ENCODE measurements at regions not wholly inside any gene's neighbourhood (a gene's known extent, or its start where the extent isn't known, plus 50 kb on each side); places are given as distances from the start of the nearest gene placed in this dataset.

DNA sequence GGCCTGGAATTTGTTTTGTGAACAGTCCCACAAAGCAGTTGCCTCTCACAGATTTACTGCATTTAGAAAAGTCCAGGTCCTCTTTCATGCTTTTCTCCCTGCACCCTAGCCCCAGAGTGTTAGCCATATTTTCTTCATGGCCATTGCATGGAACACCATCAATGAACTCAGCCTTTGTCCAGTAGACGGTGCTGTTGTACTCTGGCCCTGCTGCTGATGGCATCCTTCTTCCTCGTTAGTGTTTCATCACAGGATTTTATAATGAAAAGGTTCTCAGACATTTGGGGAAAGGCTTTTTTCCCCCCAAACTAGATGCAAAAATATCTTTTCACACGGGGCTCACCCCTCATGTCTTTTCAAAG lies 93.0 kb upstream of the SLC25A13 start:
- Histone ChIP-seq H2AFZ (ENCODE audit: low read depth, low read length) (no peak overlapping the region), H3K9me3 (ENCODE audit: low read length) (no peaks in the 10 kb centered on the region)

DNA sequence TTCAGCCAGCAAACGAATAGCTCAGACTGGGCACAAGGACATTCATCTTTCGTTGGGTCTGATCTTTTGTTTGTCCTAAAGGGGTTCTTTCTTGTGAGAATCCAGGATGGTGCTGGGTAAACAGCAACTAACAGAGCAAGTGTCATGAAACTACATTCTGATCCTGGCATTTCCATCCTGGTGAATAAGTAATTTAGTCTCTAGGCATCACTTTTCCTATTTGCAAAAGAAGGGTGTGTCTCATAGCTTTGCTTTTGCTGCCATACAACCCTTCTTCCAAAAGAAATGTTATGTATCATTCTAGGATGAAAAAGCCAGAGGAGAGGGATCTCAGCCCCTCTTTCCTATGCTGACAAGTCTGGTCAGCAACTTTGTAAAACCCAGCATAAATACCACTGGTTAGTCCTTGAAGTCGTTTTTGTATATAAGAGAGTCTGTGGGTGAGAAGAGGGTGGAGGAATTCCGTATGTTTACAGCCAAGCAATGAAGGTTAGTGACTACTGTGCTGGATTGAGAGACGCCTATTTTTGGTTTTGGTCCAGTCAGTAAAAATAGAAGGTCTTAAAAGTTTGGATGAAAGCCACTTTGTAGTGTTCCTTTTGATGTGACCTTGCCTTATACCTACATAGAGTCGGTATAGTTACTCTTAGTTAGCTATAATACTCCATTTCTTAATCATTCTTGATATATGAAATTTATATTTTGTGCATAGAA lies 88.4 kb upstream of the SLC25A13 start:
- Histone ChIP-seq H3K4me1 (ENCODE audit: insufficient read depth, low read length) (no peaks in the 10 kb centered on the region), H3K9me3 (ENCODE audit: low read length) (no peaks in the 10 kb centered on the region), H3K36me3 (ENCODE audit: insufficient read depth, low read length) (no peaks in the 10 kb centered on the region)

More for the DNA sequence above, 93.0 kb upstream of the SLC25A13 start:
- no peaks in the 10 kb centered on the region for H3K4me1 ChIP-seq (ENCODE audit: insufficient read depth, low read length)
- no peaks in the 10 kb centered on the region for H3K36me3 ChIP-seq (ENCODE audit: insufficient read depth, low read length)
- H3K27me3 ChIP-seq (ENCODE audit: insufficient read depth, low read length), result peaks cover 1% of the 10 kb centered on the region
- H3K4me3 ChIP-seq (ENCODE audit: low read length), result no peak overlapping the region

DNA sequence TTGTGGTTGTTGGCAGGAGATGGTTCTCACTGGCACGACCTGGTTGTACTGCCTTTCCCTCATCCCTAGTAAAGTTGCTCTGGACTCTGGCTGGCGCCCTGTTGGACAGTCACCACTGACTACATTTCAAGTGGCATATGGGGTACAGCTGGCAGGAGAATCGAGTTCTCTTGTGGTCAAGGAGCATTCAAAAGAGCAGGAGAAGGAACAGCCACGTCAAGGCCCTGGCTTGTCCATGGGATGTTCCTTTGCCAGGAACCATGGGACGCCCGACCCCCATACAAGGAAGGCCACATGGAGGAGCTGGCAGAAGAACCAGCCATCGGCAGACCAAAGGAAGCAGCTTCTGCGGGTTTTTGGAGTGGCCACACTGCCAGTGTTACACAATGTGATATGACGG lies 87.0 kb upstream of the SLC25A13 start:
- H2AFZ ChIP-seq (ENCODE audit: low read depth, low read length), result no peak overlapping the region
- no peaks in the 10 kb centered on the region for H3K9me3 ChIP-seq (ENCODE audit: low read length)
- H3K36me3 ChIP-seq (ENCODE audit: insufficient read depth, low read length), result no peaks in the 10 kb centered on the region

More for the DNA sequence above, 88.4 kb upstream of the SLC25A13 start:
- H2AFZ ChIP-seq (ENCODE audit: low read depth, low read length), result no peak overlapping the region
- no peak overlapping the region for H3K4me3 ChIP-seq (ENCODE audit: low read length)
- peaks cover 5% of the 10 kb centered on the region for H3K27me3 ChIP-seq (ENCODE audit: insufficient read depth, low read length)

DNA sequence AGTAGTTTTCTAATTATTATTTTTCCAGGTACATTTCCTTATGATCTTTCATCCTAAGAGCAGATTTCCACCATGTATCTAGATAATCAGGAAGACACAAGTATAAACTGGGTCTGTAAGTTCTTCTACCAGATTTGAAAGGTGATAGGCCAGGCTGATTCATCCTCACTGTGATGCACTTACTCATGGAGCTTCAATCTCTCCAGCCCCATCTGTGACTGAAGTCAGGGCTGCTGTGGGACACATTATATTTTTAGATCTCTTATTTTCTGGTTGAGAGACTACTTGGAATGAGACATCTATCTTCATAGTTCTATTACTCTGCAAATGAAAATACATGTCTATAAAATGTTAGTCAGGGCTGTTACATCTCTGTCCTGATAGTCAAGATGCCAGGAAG lies 85.5 kb upstream of the SLC25A13 start:
- Histone ChIP-seq H3K9me3 (ENCODE audit: low read length) (no peaks in the 10 kb centered on the region), H3K4me1 (ENCODE audit: insufficient read depth, low read length) (no peaks in the 10 kb centered on the region), H3K36me3 (ENCODE audit: insufficient read depth, low read length) (no peaks in the 10 kb centered on the region), H3K27me3 (ENCODE audit: insufficient read depth, low read length) (peaks cover 5% of the 10 kb centered on the region), H3K4me3 (ENCODE audit: low read length) (no peak overlapping the region), H2AFZ (ENCODE audit: low read depth, low read length) (no peak overlapping the region)

More for the DNA sequence above, 87.0 kb upstream of the SLC25A13 start:
- Histone ChIP-seq H3K4me3 (ENCODE audit: low read length) (no peak overlapping the region), H3K4me1 (ENCODE audit: insufficient read depth, low read length) (no peaks in the 10 kb centered on the region), H3K27me3 (ENCODE audit: insufficient read depth, low read length) (peaks cover 5% of the 10 kb centered on the region)

DNA sequence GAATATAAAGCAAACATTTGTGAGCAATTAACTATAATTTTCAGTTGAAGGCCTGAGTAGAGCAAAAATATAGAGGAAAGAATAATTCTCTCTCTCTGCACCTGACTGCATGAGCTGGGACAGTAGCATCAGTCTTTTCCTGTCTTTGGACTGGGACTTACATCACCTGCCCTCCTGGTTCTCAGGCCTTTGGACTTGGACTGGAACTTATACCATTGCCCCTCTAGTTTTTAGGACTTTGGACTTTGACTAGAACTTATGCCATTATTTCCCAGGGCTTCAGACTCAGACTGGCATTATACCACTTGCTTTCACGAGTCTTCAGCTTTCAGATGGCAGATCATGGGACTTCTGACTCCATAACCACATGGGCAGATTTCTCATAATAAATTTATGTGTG lies 81.0 kb upstream of the SLC25A13 start:
- H3K36me3 ChIP-seq (ENCODE audit: insufficient read depth, low read length), result no peaks in the 10 kb centered on the region
- H3K27me3 ChIP-seq (ENCODE audit: insufficient read depth, low read length), result peaks cover 2% of the 10 kb centered on the region
- no peaks in the 10 kb centered on the region for H3K9me3 ChIP-seq (ENCODE audit: low read length)
- H3K4me3 ChIP-seq (ENCODE audit: low read length), result no peak overlapping the region
- H3K4me1 ChIP-seq (ENCODE audit: insufficient read depth, low read length), result no peaks in the 10 kb centered on the region
- no peak overlapping the region for H2AFZ ChIP-seq (ENCODE audit: low read depth, low read length)

- Histone ChIP-seq H3K4me1 (ENCODE audit: insufficient read depth, low read length) (no peaks in the 10 kb centered on the region), H3K4me3 (ENCODE audit: low read length) (no peak overlapping the region), H3K9me3 (ENCODE audit: low read length) (no peaks in the 10 kb centered on the region), H3K27me3 (ENCODE audit: insufficient read depth, low read length) (no peaks in the 10 kb centered on the region), H3K36me3 (ENCODE audit: insufficient read depth, low read length) (no peaks in the 10 kb centered on the region), H2AFZ (ENCODE audit: low read depth, low read length) (no peak overlapping the region)
Measured at GRCh38 chr7:96401200-96401599, 79.3 kb upstream of the SLC25A13 start.

DNA sequence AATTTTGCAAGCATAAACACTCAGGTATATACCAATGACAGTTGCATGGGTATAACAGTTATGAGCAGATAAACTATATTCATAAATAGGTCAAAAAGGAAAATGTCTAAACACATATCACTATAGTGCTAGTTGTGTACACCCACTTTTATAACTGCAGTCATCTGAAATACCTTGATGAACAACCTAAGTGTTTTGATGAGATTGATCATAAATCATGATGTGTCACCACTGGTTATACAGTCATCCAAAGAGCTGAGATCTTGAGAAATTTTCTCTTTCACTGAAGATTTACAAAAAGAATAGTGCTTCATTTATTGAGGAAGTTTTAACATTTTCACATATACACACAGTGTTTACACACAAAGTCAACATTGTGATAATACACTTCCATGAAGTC lies 78.6 kb upstream of the SLC25A13 start:
- no peaks in the 10 kb centered on the region for H3K4me1 ChIP-seq (ENCODE audit: insufficient read depth, low read length)
- no peak overlapping the region for H3K4me3 ChIP-seq (ENCODE audit: low read length)
- H3K9me3 ChIP-seq (ENCODE audit: low read length), result no peaks in the 10 kb centered on the region
- no peak overlapping the region for H2AFZ ChIP-seq (ENCODE audit: low read depth, low read length)
- H3K36me3 ChIP-seq (ENCODE audit: insufficient read depth, low read length), result no peaks in the 10 kb centered on the region
- no peaks in the 10 kb centered on the region for H3K27me3 ChIP-seq (ENCODE audit: insufficient read depth, low read length)

DNA sequence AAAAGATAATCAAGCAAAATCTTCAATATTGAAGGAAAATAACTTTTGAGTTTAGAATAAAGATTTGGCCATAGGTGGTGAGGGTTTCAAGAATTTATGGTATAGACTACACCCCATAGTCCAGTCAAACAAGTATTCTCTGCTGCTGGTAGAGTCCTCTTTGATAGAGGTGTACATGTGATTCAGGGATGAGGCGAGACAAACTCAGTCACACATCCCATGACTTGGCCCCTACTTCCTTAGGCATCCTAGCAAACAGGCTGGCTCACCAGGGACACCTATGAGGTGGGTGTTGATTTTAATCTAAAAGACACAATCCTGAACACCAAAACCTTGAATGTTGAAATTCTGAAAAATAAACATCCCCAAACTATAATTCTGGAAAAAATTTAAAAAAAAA lies 78.1 kb upstream of the SLC25A13 start:
- H3K9me3 ChIP-seq (ENCODE audit: low read length), result no peaks in the 10 kb centered on the region
- H3K4me3 ChIP-seq (ENCODE audit: low read length), result no peak overlapping the region
- no peak overlapping the region for H2AFZ ChIP-seq (ENCODE audit: low read depth, low read length)
- H3K36me3 ChIP-seq (ENCODE audit: insufficient read depth, low read length), result no peaks in the 10 kb centered on the region
- H3K27me3 ChIP-seq (ENCODE audit: insufficient read depth, low read length), result no peaks in the 10 kb centered on the region
- no peaks in the 10 kb centered on the region for H3K4me1 ChIP-seq (ENCODE audit: insufficient read depth, low read length)

GRCh38 chr7:96397936-96398598 lies 76.2 kb upstream of the SLC25A13 start:
- H3K36me3 ChIP-seq (ENCODE audit: insufficient read depth, low read length), result no peaks in the 10 kb centered on the region
- no peak overlapping the region for H3K4me3 ChIP-seq (ENCODE audit: low read length)
- H3K9me3 ChIP-seq (ENCODE audit: low read length), result no peaks in the 10 kb centered on the region
- no peaks in the 10 kb centered on the region for H3K4me1 ChIP-seq (ENCODE audit: insufficient read depth, low read length)
- H2AFZ ChIP-seq (ENCODE audit: low read depth, low read length), result no peak overlapping the region
- no peaks in the 10 kb centered on the region for H3K27me3 ChIP-seq (ENCODE audit: insufficient read depth, low read length)

GRCh38 chr7:96388620-96389383 lies 66.9 kb upstream of the SLC25A13 start:
- H3K4me1 ChIP-seq (ENCODE audit: insufficient read depth, low read length), result no peaks in the 10 kb centered on the region
- H3K27me3 ChIP-seq (ENCODE audit: insufficient read depth, low read length), result no peaks in the 10 kb centered on the region
- no peak overlapping the region for H3K4me3 ChIP-seq (ENCODE audit: low read length)
- no peaks in the 10 kb centered on the region for H3K9me3 ChIP-seq (ENCODE audit: low read length)
- no peaks in the 10 kb centered on the region for H3K36me3 ChIP-seq (ENCODE audit: insufficient read depth, low read length)
- H2AFZ ChIP-seq (ENCODE audit: low read depth, low read length), result no peak overlapping the region

DNA sequence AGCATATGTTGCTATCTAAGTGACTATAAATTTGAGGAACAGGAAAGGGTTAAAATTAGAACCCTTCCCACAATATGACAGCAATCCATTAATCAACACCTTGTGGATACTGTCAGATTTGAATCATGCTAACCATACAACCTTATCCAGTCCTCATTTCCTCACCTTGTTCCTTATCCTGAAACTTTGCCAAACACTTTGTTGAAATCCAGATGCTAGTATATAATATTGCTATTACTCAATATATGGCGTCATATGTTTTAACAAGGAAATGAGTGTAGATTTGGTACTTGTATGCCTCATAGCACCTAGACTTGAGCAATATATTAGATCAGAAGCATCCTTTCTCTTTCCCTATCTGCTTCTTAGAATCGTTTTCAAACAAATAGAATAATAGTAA lies 66.3 kb upstream of the SLC25A13 start:
- Histone ChIP-seq H3K9me3 (ENCODE audit: low read length) (no peaks in the 10 kb centered on the region), H3K4me1 (ENCODE audit: insufficient read depth, low read length) (no peaks in the 10 kb centered on the region), H2AFZ (ENCODE audit: low read depth, low read length) (no peak overlapping the region), H3K4me3 (ENCODE audit: low read length) (no peak overlapping the region), H3K36me3 (ENCODE audit: insufficient read depth, low read length) (no peaks in the 10 kb centered on the region), H3K27me3 (ENCODE audit: insufficient read depth, low read length) (no peaks in the 10 kb centered on the region)

DNA sequence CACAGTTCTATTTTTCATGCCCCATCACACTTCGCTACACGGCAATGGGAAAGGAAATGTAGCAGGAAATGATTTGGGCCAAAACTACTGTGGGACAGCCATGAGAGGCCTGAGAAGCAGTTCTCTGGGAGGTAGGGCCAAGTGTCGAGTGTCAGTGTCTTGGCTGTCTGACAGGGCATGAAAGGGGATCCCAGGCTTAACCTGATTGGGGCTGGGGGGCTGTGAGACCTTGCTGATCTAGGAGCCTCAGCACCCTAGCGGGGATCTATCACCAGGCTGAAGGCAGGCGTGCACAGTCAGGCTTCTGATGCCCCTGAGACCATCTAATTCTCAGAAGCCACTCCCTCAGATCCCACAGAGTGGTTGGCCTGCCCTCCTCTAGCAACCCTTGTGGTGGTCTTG lies 58.2 kb upstream of the SLC25A13 start:
- H3K4me3 ChIP-seq (ENCODE audit: low read length), result no peak overlapping the region
- no peaks in the 10 kb centered on the region for H3K27me3 ChIP-seq (ENCODE audit: insufficient read depth, low read length)
- no peaks in the 10 kb centered on the region for H3K9me3 ChIP-seq (ENCODE audit: low read length)
- H2AFZ ChIP-seq (ENCODE audit: low read depth, low read length), result no peak overlapping the region
- no peaks in the 10 kb centered on the region for H3K36me3 ChIP-seq (ENCODE audit: insufficient read depth, low read length)
- H3K4me1 ChIP-seq (ENCODE audit: insufficient read depth, low read length), result no peaks in the 10 kb centered on the region

DNA sequence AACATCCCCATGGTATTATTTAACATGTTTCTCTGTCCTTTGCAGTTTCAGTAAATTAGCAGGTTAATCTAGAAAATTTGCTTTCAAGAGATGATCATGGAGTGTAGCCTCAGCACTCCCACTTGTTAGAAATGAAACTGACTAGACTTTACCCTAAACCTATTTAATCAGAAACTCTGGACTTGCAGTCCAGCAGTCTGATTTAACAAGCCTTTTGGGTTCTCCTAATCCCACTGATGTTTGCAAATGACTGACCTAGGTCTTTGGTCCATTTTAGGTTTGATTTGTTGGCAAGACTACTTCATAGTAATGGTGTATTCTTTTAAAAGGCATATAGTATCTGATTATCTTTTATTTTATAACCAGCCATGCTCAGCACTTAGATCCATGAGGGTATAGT lies 55.5 kb upstream of the SLC25A13 start:
- Histone ChIP-seq H3K4me1 (ENCODE audit: insufficient read depth, low read length) (no peaks in the 10 kb centered on the region), H3K36me3 (ENCODE audit: insufficient read depth, low read length) (no peaks in the 10 kb centered on the region), H2AFZ (ENCODE audit: low read depth, low read length) (no peak overlapping the region), H3K4me3 (ENCODE audit: low read length) (no peak overlapping the region), H3K27me3 (ENCODE audit: insufficient read depth, low read length) (no peaks in the 10 kb centered on the region), H3K9me3 (ENCODE audit: low read length) (no peaks in the 10 kb centered on the region)

All from neuron (in vitro differentiated cells).